ENCODE measurements at regions not wholly inside any gene's neighbourhood (a gene's known extent, or its start where the extent isn't known, plus 50 kb on each side); places are given as distances from the start of the nearest gene placed in this dataset.
A peak's percentile ranks its signal among the peaks of the same experiment; 100 is the strongest.
"Not testable (repeated sequence)": the region's sequence is repeated elsewhere in the genome, so short reads cannot be mapped to it uniquely, and the experiment has no call there.

DNA sequence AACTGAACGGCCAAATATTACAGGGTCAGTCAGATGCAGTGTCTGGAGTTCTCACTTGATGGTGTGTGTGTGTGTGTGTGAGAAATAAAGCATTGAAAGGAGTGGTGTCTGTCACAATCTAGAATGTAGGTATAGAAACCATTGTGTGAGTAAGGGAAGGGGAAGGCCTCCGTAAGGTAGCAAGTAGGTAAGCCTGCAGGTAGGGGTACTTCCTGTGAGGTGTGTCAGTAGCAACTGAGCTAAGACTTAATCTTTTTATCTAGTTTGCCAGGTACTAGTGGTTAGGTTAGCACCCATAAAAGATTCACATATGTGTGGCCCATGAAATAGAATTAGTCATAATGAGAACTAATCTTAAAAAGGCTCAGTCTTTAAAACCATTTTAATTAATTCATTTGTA lies 1517.8 kb downstream of the SI start:
- Histone ChIP-seq H3K79me2 (ENCODE audit: control insufficient read depth, insufficient read depth, low read length, unreplicated experiment) (no peaks in the 10 kb centered on the region), H3K4me3 (ENCODE audit: low read depth, low read length) (no peak overlapping the region), H3K27ac (ENCODE audit: low read depth, low read length) (no peak overlapping the region), H3K27me3 (ENCODE audit: insufficient read depth, low read length) (no peaks in the 10 kb centered on the region), H3K36me3 (ENCODE audit: insufficient read depth, low read length) (no peaks in the 10 kb centered on the region), H2AFZ (ENCODE audit: low read length, unreplicated experiment) (no peak overlapping the region), H3K4me1 (ENCODE audit: control insufficient read depth, insufficient read depth, low read length, unreplicated experiment) (no peaks in the 10 kb centered on the region)

DNA sequence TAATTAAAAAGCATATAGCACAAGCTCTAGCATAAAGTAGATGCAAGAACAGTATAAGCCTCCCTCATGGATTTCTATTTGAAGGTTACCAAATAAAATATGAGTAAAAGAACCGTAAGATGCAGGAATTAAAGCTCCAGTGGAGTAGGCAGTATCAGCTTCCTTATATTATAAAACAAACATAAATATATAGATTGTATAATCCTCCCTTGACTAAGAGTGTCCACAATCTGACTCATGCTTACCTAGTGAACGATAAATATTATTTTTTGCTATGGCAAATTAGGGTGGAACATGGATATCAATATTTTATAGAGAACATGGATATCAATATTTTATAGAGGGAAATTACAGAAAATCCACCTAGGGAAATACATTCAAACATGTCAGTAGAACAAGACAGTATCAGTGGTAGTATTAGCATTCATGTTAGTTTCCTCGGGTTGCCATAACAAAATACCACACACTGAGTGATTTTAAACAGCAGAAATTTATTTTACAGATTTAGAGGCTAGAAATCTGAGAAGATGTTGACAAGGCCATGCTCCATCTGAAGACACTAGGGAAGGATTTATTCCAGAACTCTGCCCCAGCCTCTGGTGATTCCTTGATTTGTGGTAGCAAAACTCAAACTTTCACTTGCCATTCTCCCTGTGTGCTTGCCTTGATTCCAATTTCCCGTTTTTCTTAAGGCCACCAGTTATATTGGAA lies 1521.3 kb downstream of the SI start:
- Histone ChIP-seq H3K27ac (ENCODE audit: low read depth, low read length) (no peak overlapping the region), H2AFZ (ENCODE audit: low read length, unreplicated experiment) (peak overlapping the region; percentile 68), H3K4me1 (ENCODE audit: control insufficient read depth, insufficient read depth, low read length, unreplicated experiment) (no peaks in the 10 kb centered on the region), H3K36me3 (ENCODE audit: insufficient read depth, low read length) (no peaks in the 10 kb centered on the region), H3K79me2 (ENCODE audit: control insufficient read depth, insufficient read depth, low read length, unreplicated experiment) (no peaks in the 10 kb centered on the region), H3K27me3 (ENCODE audit: insufficient read depth, low read length) (no peaks in the 10 kb centered on the region), H3K4me3 (ENCODE audit: low read depth, low read length) (no peak overlapping the region)

DNA sequence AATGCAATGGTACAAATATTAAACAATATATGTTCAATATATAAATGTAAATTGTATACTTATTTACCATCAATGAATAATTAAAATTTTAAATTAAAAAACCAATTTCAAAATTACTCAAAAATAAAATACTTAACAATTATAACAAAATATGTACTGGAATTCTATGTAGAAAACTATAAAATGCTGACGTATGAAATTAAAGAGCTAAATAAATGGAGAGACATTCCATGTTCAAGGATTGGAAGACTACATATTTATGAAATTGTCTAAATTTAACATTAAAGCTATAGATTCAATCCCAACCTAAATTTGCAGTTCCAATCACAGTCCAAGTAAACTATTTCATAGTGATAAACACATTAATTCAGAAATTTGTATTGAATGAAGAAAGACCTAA lies 1522.4 kb downstream of the SI start:
- no peaks in the 10 kb centered on the region for H3K36me3 ChIP-seq (ENCODE audit: insufficient read depth, low read length)

DNA sequence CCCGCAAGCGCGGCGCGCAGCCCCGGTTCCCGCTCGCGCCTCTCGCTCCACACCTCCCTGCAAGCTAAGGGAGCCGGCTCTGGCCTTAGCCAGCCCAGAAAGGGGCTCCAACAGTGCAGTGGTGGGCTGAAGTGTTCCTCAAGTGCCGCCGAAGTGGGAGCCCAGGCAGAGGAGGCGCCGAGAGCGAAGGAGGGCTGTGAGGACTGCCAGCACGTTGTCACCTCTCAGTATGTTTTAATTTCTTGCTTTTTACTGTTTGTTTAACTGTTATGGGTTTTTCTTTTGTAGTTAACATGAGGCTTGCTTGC lies 1525.7 kb downstream of the SI start:
- Histone ChIP-seq H2AFZ (ENCODE audit: low read length, unreplicated experiment) (no peak overlapping the region), H3K27me3 (ENCODE audit: insufficient read depth, low read length) (no peaks in the 10 kb centered on the region), H3K27ac (ENCODE audit: low read depth, low read length) (no peak overlapping the region), H3K79me2 (ENCODE audit: control insufficient read depth, insufficient read depth, low read length, unreplicated experiment) (no peaks in the 10 kb centered on the region), H3K4me3 (ENCODE audit: low read depth, low read length) (no peak overlapping the region), H3K36me3 (ENCODE audit: insufficient read depth, low read length) (no peaks in the 10 kb centered on the region), H3K4me1 (ENCODE audit: control insufficient read depth, insufficient read depth, low read length, unreplicated experiment) (no peaks in the 10 kb centered on the region)

More for the DNA sequence above, 1522.4 kb downstream of the SI start:
- no peaks in the 10 kb centered on the region for H3K4me1 ChIP-seq (ENCODE audit: control insufficient read depth, insufficient read depth, low read length, unreplicated experiment)
- H3K27me3 ChIP-seq (ENCODE audit: insufficient read depth, low read length), result no peaks in the 10 kb centered on the region
- no peak overlapping the region for H2AFZ ChIP-seq (ENCODE audit: low read length, unreplicated experiment)
- H3K27ac ChIP-seq (ENCODE audit: low read depth, low read length), result no peak overlapping the region
- no peak overlapping the region for H3K4me3 ChIP-seq (ENCODE audit: low read depth, low read length)
- H3K79me2 ChIP-seq (ENCODE audit: control insufficient read depth, insufficient read depth, low read length, unreplicated experiment), result no peaks in the 10 kb centered on the region

DNA sequence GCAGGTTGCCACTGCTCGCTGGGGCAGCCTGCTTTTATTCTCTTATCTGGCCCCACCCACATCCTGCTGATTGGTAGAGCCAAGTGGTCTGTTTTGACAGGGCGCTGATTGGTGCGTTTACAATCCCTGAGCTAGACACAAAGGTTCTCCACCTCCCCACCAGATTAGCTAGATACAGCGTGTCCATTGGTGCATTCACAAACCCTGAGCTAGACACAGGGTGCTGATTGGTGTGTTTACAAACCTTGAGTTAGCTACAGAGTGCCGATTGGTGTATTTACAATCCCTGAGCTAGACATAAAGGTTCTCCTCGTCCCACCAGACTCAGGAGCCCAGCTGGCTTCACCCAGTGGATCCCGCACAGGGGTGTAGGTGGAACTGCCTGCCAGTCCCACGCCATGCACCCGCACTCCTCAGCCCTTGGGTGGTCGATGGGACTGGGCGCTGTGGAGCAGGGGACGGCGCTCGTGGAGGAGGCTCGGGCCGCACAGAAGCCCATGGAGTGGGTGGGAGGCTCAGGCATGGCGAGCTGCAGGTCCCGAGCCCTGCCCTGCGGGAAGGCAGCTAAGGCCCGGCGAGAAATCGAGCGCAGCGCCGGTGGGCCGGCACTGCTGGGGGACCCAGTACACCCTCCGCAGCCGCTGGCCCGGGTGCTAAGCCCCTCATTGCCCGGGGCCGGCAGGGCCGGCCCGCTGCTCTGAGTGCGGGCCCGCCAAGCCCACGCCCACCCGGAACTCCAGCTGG lies 1526.2 kb downstream of the SI start:
- not testable (repeated sequence) for H3K27ac ChIP-seq (ENCODE audit: low read depth, low read length); H3K4me1 ChIP-seq (ENCODE audit: control insufficient read depth, insufficient read depth, low read length, unreplicated experiment); H2AFZ ChIP-seq (ENCODE audit: low read length, unreplicated experiment); H3K36me3 ChIP-seq (ENCODE audit: insufficient read depth, low read length); H3K4me3 ChIP-seq (ENCODE audit: low read depth, low read length); H3K27me3 ChIP-seq (ENCODE audit: insufficient read depth, low read length); H3K79me2 ChIP-seq (ENCODE audit: control insufficient read depth, insufficient read depth, low read length, unreplicated experiment)

DNA sequence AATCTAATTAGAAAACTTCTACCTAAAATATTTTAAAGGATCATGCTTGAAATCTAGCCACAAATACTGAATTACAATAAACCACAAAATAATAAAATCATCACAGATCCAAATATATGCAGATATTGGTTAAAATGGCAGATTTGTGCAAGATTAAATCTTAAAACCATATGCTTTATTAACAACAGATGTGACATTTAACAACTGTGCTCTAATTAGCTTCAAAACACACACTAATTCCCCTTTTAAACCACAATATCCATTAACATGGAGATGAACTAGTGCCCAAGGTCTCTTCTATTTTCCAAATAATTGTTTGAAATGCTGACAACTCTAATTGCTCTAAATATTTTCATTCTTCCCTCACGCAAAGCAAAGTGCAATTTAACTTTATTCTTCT lies 1530.3 kb downstream of the SI start:
- Histone ChIP-seq H2AFZ (ENCODE audit: low read length, unreplicated experiment) (no peak overlapping the region), H3K27ac (ENCODE audit: low read depth, low read length) (no peak overlapping the region), H3K27me3 (ENCODE audit: insufficient read depth, low read length) (no peaks in the 10 kb centered on the region), H3K36me3 (ENCODE audit: insufficient read depth, low read length) (no peaks in the 10 kb centered on the region), H3K79me2 (ENCODE audit: control insufficient read depth, insufficient read depth, low read length, unreplicated experiment) (no peaks in the 10 kb centered on the region), H3K4me3 (ENCODE audit: low read depth, low read length) (no peak overlapping the region), H3K4me1 (ENCODE audit: control insufficient read depth, insufficient read depth, low read length, unreplicated experiment) (no peaks in the 10 kb centered on the region)

DNA sequence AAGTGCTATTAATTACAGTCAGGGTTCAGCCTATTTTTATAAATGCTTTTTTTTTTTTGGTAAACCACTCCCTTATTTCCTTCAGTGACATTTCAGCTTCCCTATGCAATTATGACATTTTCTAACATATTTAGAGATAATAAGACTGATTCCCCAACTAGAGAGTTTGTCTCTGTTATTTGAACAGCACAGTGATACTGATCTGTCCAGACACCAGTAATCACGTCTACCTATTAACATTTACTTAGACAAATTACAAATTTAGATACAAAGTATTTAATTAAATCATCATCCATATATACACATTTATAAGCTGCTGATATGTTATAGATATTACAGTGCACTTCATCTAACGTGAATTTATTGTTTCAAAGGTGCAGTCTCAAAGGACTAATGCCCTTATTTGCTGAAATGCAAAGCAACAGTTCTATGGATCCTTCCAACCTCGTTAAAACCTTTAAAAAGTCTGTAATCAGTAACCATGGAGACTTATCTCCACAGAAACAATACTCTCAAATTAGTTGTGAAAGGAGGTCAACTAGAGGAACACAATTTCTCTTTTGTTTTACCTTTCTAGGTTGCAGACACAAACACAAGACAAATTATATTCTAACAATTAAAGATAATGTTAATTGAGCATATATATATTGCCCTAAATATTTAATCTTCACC lies 1531.1 kb downstream of the SI start:
- H3K4me3 ChIP-seq (ENCODE audit: low read depth, low read length), result no peak overlapping the region
- no peaks in the 10 kb centered on the region for H3K27me3 ChIP-seq (ENCODE audit: insufficient read depth, low read length)
- no peaks in the 10 kb centered on the region for H3K4me1 ChIP-seq (ENCODE audit: control insufficient read depth, insufficient read depth, low read length, unreplicated experiment)
- H3K36me3 ChIP-seq (ENCODE audit: insufficient read depth, low read length), result no peaks in the 10 kb centered on the region
- no peak overlapping the region for H3K27ac ChIP-seq (ENCODE audit: low read depth, low read length)
- H2AFZ ChIP-seq (ENCODE audit: low read length, unreplicated experiment), result no peak overlapping the region
- no peaks in the 10 kb centered on the region for H3K79me2 ChIP-seq (ENCODE audit: control insufficient read depth, insufficient read depth, low read length, unreplicated experiment)

DNA sequence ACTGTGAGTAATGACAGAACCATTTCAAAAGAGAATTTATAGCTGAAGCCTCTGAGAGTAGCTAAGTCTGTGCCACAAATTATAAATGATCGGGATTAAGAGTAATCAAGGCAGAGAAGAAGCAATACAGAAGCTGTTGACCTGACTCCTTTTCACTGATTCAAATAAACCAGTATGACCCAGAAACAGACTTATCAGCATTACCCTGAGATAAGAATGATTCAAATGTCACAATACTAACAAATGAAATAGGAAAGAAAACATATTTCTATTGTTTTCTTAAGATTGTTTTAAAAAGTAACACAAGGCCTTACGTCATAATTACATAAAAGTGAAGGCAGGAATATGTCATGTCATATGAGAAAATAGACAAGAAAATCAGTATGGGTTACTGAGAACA lies 1534.6 kb downstream of the SI start:
- Histone ChIP-seq H3K27me3 (ENCODE audit: insufficient read depth, low read length) (no peaks in the 10 kb centered on the region), H3K36me3 (ENCODE audit: insufficient read depth, low read length) (no peaks in the 10 kb centered on the region), H2AFZ (ENCODE audit: low read length, unreplicated experiment) (peak overlapping the region; percentile 68), H3K79me2 (ENCODE audit: control insufficient read depth, insufficient read depth, low read length, unreplicated experiment) (no peaks in the 10 kb centered on the region), H3K27ac (ENCODE audit: low read depth, low read length) (no peak overlapping the region), H3K4me3 (ENCODE audit: low read depth, low read length) (no peak overlapping the region), H3K4me1 (ENCODE audit: control insufficient read depth, insufficient read depth, low read length, unreplicated experiment) (no peaks in the 10 kb centered on the region)

DNA sequence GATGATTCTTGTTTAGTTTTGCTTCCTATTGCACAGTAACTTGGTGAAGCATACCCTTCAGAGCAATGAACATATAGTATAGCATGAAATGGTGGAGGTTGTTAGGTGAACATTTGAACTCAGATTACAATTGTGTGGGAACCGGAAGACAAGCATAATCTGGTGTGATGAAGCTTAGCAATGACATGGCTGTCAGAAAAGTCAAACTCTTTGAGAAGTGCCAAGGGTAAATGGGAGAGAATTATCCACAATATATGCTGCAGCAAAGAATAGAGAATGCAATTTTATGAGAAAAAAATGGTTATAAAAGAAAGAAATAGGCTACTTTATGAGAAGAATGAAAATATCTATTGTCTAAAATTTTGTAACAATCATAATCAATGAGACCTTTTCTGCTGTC lies 1536.7 kb downstream of the SI start:
- H3K4me1 ChIP-seq (ENCODE audit: control insufficient read depth, insufficient read depth, low read length, unreplicated experiment), result no peaks in the 10 kb centered on the region
- no peaks in the 10 kb centered on the region for H3K36me3 ChIP-seq (ENCODE audit: insufficient read depth, low read length)
- H3K27me3 ChIP-seq (ENCODE audit: insufficient read depth, low read length), result no peaks in the 10 kb centered on the region
- no peak overlapping the region for H2AFZ ChIP-seq (ENCODE audit: low read length, unreplicated experiment)
- H3K4me3 ChIP-seq (ENCODE audit: low read depth, low read length), result no peak overlapping the region
- H3K27ac ChIP-seq (ENCODE audit: low read depth, low read length), result no peak overlapping the region
- H3K79me2 ChIP-seq (ENCODE audit: control insufficient read depth, insufficient read depth, low read length, unreplicated experiment), result no peaks in the 10 kb centered on the region

DNA sequence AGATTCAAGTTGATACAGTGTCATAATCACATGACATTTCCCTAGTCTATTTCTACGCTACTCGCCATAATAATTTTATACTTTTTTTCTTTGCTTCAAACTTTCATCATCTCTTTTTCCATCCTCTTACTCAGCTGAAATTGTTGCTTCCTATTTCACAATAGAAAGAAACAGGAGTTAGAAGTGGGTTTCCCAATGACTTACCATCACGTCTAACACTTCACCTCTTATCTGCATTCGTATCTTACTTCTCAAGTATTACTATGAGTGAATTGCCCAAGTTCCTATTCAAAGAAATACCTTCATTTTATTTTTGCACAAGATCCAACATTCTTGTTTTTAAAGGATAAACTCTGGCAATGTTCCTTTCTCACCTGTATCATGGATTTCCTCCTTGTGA lies 1539.9 kb downstream of the SI start:
- Histone ChIP-seq H3K4me1 (ENCODE audit: control insufficient read depth, insufficient read depth, low read length, unreplicated experiment) (no peaks in the 10 kb centered on the region), H3K27me3 (ENCODE audit: insufficient read depth, low read length) (no peaks in the 10 kb centered on the region), H3K4me3 (ENCODE audit: low read depth, low read length) (no peak overlapping the region), H3K36me3 (ENCODE audit: insufficient read depth, low read length) (no peaks in the 10 kb centered on the region), H2AFZ (ENCODE audit: low read length, unreplicated experiment) (peak overlapping the region; percentile 25), H3K27ac (ENCODE audit: low read depth, low read length) (no peak overlapping the region), H3K79me2 (ENCODE audit: control insufficient read depth, insufficient read depth, low read length, unreplicated experiment) (no peaks in the 10 kb centered on the region)

DNA sequence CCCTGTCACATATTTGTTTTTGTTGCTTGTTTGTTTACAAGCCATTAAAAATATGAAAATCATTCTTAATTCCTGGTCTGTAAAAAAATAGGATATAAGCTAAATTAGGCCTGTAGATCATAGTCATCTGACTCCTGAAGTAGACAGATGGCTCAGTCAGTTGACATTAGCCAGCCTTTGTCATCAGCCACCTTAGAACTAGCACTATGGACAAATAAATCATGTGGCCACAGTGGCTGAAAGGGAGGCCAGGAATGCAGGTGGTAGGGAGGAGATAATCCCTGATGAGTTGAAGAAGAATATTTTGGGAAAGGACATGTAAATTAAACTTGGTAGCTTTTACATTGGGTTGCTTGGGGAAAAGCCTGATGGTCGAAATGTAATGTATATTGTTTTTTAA lies 1544.9 kb downstream of the SI start:
- no peaks in the 10 kb centered on the region for H3K27me3 ChIP-seq (ENCODE audit: insufficient read depth, low read length)
- H3K4me1 ChIP-seq (ENCODE audit: control insufficient read depth, insufficient read depth, low read length, unreplicated experiment), result no peaks in the 10 kb centered on the region
- H3K79me2 ChIP-seq (ENCODE audit: control insufficient read depth, insufficient read depth, low read length, unreplicated experiment), result no peaks in the 10 kb centered on the region
- no peaks in the 10 kb centered on the region for H3K36me3 ChIP-seq (ENCODE audit: insufficient read depth, low read length)
- no peak overlapping the region for H3K27ac ChIP-seq (ENCODE audit: low read depth, low read length)
- H2AFZ ChIP-seq (ENCODE audit: low read length, unreplicated experiment), result no peak overlapping the region
- no peak overlapping the region for H3K4me3 ChIP-seq (ENCODE audit: low read depth, low read length)
